ENCODE measurements at regions not wholly inside any gene's neighbourhood (a gene's known extent, or its start where the extent isn't known, plus 50 kb on each side); places are given as distances from the start of the nearest gene placed in this dataset.

DNA sequence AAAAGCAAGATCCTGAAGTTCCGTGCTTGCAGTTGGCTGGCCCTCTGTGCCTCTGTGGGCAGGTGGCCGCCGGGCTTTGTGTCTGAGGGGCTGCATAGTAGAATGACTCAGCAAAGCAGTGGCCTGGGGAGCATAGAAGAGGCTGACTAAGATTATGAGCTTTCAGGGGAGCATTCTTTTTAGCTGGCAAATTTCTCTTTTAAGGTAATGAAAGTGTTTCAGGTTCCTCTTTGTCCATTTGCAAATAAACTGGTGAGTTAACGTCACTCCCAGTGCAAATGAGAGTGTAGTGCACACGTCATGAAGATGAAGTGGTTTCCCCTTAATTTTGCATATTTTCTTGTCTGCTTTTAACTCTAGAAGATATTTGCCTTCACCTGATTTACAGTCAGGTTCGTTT is 98.6 kb downstream of the BCL2L11 start:
- Histone ChIP-seq H3K27me3 (no peaks in the 10 kb centered on the region), H3K4me3 (replicated peaks in 1 of 3) (no peak overlapping the region), H3K9me3 (no peaks in the 10 kb centered on the region), H3K27ac (no peak overlapping the region), H3K36me3 (no peaks in the 10 kb centered on the region), H3K4me1 (peaks cover 15 to 19% of the 10 kb centered on the region in 2 donors)
- no peak for TF ChIP-seq POLR2A (IDR thresholded peaks at IDR 0.05)
- TF ChIP-seq, protein P1, sequence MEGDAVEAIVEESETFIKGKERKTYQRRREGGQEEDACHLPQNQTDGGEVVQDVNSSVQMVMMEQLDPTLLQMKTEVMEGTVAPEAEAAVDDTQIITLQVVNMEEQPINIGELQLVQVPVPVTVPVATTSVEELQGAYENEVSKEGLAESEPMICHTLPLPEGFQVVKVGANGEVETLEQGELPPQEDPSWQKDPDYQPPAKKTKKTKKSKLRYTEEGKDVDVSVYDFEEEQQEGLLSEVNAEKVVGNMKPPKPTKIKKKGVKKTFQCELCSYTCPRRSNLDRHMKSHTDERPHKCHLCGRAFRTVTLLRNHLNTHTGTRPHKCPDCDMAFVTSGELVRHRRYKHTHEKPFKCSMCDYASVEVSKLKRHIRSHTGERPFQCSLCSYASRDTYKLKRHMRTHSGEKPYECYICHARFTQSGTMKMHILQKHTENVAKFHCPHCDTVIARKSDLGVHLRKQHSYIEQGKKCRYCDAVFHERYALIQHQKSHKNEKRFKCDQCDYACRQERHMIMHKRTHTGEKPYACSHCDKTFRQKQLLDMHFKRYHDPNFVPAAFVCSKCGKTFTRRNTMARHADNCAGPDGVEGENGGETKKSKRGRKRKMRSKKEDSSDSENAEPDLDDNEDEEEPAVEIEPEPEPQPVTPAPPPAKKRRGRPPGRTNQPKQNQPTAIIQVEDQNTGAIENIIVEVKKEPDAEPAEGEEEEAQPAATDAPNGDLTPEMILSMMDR (IDR thresholded peaks at IDR 0.05), result no peak
- DNase-seq, result no peak
- intact Hi-C loops (cut with DNase I), result no loop called here
- 76 to 83% methylated on average over 6 of the region's 6 CpGs for WGBS, 2 donors

DNA sequence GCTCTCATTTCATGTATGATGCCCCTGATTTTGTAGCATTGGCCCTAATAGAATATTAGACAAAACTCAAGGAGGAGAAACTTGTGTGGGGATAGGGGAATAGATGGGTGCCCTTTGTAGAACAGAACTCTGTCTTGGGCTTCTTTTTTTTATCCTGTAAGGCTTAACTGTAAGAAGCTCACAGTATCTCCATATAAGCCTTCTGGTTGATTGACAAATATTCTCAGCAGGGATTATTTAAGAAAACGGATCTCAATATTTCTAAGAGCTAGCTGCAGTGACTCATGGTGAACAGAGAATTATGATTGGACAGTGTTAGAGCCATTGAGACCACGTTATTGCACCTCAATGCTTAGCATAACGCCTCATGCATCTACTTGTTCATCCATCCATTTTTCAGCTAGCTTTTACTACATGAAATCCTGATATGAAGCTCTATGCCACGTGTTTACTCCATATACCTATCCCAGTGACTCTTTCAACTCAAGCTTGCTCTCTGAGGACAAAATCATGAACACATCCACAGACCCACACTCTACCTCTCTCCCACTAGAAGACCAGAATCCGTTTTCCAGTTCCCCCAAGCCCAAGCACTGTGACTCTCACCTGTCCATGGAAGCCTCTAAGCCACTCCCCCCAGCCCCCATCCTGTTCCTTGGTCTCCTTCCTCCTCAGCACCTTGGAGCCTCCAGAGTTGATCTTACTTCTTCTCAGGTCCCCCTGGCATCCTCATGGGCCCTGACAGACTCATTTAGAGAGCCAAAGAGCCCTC is 99.2 kb downstream of the BCL2L11 start:
- WGBS, 2 donors, result 92 to 93% methylated on average over 5 of the region's 5 CpGs
- TF ChIP-seq POLR2A (IDR thresholded peaks at IDR 0.05), result no peak
- TF ChIP-seq, protein P1 (IDR thresholded peaks at IDR 0.05), result no peak
- Histone ChIP-seq H3K4me1 (peaks cover 15 to 19% of the 10 kb centered on the region in 2 donors), H3K27me3 (no peaks in the 10 kb centered on the region), H3K4me3 (replicated peaks in 1 of 3) (no peak overlapping the region), H3K27ac (no peak overlapping the region), H3K36me3 (no peaks in the 10 kb centered on the region), H3K9me3 (no peaks in the 10 kb centered on the region)
- DNase-seq, result no peak
- intact Hi-C loops (cut with DNase I), result no loop called here

DNA sequence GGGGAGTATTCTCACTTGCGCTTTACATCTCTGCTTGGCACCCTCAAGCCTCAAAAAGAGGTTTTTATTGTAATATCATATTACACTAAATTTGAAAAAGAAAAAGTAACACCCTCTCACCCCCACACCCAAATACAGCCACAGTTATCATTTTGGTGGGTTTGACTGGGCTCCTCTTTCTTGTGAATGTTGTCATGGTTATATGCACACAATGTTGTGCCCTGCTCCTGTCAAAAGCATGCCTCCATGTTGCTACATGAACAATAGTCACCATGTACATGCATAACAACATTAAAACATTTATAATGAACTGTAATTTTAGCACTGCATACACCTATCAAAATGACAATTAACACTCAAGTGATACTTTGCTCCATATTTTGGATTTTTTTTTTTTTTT is 100.2 kb downstream of the BCL2L11 start:
- Histone ChIP-seq H3K9me3 (no peaks in the 10 kb centered on the region), H3K27ac (no peak overlapping the region), H3K4me1 (peaks cover 20 to 24% of the 10 kb centered on the region in 2 donors), H3K4me3 (replicated peaks in 1 of 3) (no peak overlapping the region), H3K27me3 (no peaks in the 10 kb centered on the region), H3K36me3 (no peaks in the 10 kb centered on the region)
- 96 to 100% methylated on average over 1 of the region's 1 CpG for WGBS, 2 donors
- intact Hi-C loops (cut with DNase I), result no loop called here
- no peak for TF ChIP-seq POLR2A (IDR thresholded peaks at IDR 0.05)
- TF ChIP-seq, protein P1 (IDR thresholded peaks at IDR 0.05), result no peak
- DNase-seq, result no peak

DNA sequence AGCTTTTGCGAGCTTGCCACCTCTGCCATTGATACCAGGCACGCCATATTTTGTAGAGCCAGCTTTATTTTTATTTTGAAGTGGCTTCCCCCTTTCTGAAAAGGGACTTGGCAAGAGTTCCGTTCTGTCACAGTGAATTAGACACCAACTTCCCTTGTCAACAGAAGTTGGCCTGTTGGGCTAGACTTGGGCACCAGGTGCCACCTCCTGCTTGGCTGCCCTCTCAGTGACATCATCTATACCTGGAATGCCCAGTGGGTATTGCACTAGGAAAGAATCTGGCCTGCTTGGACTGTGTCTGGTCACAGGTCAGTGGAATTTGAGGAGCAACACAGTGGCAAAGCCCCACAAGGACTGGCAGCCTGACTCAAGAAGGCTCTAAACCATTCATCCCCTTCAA is 101.0 kb downstream of the BCL2L11 start:
- Histone ChIP-seq H3K4me1 (peaks cover 26 to 31% of the 10 kb centered on the region in 2 donors), H3K4me3 (replicated peaks in 1 of 3) (no peak overlapping the region), H3K9me3 (no peaks in the 10 kb centered on the region), H3K36me3 (no peaks in the 10 kb centered on the region), H3K27me3 (no peaks in the 10 kb centered on the region), H3K27ac (peak overlapping the region; percentile 62 to 85 (median 80))
- 28 to 32% methylated on average over 3 of the region's 3 CpGs for WGBS, 2 donors
- intact Hi-C loops (cut with DNase I), result no loop called here
- TF ChIP-seq, protein P1 (IDR thresholded peaks at IDR 0.05), result no peak
- no peak for TF ChIP-seq POLR2A (IDR thresholded peaks at IDR 0.05)
- DNase-seq, result peak; percentile 92

DNA sequence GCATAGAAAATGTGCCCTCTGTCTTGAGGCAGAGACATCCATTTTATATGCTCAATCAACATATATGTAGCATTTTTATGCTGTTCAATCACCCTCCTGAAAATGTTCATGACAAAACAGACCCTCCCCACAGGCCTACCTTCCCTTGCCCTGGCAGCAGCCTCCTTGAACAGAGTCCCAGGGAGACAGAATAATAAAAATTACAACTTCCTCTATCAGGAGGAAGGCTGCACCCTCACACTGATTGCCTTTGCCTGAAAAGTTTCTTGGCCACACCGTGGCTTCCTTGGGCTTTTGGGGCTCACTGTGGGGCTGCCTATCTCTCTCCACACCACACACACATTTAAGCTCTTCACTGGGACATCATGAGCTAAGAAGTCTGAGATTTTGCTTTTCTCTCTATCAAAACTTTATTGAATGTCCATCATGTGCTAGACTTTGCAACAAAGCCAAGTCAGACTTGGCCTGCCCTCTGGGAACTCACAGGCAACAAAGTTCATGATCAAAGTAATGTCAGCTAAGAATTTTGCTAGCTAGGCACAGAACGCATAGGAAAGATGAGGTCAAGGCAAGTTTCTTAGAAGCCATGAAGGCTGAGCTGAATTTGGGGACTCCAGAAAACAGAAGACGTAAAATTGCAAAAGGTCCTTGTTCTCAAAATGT is 101.6 kb downstream of the BCL2L11 start:
- Histone ChIP-seq H3K4me3 (replicated peaks in 1 of 3) (no peak overlapping the region), H3K4me1 (peaks cover 26 to 38% of the 10 kb centered on the region in 2 donors), H3K9me3 (no peaks in the 10 kb centered on the region), H3K27ac (peak overlapping the region; percentile 62 to 85 (median 80)), H3K27me3 (no peaks in the 10 kb centered on the region), H3K36me3 (no peaks in the 10 kb centered on the region)
- 83 to 91% methylated on average over 3 of the region's 3 CpGs for WGBS, 2 donors
- TF ChIP-seq, protein P1 (IDR thresholded peaks at IDR 0.05), result no peak
- TF ChIP-seq POLR2A (IDR thresholded peaks at IDR 0.05), result no peak
- no peak for DNase-seq
- intact Hi-C loops (cut with DNase I), result no loop called here

All from thyroid gland (tissue), 4 donors.